Right kidney (tissue), 1 donor: ENCODE measurements at regions not wholly inside any gene's neighbourhood (a gene's known extent, or its start where the extent isn't known, plus 50 kb on each side); places are given as distances from the start of the nearest gene placed in this dataset.

ENCODE experiments used
- DNase-seq: peaks from one replicate; pipeline ENCODE4 v3.0.0-alpha.2; 2016

DNA sequence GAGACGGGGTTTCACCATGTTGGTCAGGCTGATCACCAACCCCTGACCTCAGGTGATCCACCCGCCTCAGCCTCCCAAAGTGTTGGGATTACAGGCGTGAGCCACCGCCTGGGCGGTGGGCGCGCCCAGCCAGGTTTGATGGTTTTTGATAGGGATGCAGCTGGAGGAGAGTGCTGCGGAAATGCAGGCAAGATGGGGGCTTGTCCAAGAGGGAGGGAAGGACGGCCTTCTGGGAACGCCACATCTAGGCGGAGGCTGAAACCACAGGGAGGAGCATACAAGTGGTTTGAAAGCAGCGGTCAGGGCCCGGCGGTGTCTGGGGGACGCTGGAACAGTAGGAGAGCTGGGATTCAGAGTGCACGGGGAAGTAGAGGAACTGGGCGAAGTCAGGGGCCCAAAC is 134.6 kb downstream of the VRK1 start:
- no peak for DNase-seq

DNA sequence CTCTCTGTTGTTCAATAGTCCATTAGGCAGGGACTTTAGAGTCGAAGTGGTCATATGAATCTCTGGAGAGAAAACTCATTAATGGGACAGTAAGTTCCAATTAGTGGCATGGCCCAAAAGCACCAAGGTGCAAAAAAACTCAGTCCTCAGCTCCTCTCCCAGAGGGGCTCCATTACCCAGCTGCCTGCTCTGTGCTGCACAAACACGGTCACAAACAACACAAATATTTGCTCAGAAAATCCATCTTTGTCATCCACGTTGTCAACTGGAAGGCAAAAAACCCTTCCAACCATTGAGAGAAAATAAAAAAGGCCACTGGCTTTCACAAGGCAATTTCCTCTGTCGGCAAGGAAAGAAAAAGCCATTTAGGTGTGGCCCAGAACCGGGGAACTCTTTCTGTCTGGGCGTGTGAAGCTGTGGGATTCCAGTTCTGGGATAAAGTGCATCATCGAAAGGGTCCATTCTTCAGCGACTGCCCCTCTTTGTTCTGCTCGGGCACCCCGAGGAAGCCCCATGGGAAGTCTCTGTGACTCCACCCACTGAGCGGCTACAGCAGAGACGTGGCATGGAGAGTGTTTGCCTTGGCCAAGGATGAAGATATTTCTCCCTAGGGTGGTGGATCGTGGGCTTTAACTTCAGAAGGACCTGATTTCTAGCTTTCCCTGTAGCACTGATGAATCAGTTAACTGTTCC is 137.6 kb downstream of the VRK1 start:
- no peak for DNase-seq

- DNase-seq, result no peak
Observed at GRCh38 chr14:96938946-96939345, 141.8 kb downstream of the VRK1 start.

GRCh38 chr14:96940009-96940408 is 142.8 kb downstream of the VRK1 start:
- no peak for DNase-seq

GRCh38 chr14:96944297-96944696 is 147.1 kb downstream of the VRK1 start:
- no peak for DNase-seq

- DNase-seq, result no peak
Observed at GRCh38 chr14:96945721-96946120, 148.5 kb downstream of the VRK1 start.

DNA sequence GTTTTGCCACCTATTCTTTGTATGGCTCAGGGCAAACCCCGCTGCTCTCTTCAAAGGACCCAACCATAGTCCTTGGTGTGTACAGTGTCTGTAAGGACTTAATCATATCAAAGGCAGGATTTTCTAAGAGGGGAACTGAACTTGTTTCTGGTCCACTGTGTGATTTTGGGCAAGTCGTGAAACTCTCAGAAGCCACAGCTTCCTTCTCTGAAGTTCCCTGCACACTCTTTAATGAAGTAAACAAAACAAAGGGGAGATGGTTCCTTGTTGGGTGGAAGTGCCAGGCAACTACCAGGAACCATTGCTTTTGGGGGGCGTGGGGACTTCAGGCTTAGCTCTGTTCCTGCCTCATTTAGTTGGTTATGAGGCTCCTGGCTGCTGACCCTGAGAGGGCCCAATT is 152.4 kb downstream of the VRK1 start:
- no peak for DNase-seq

GRCh38 chr14:96951511-96951910 is 154.3 kb downstream of the VRK1 start:
- DNase-seq, result no peak

- DNase-seq, result no peak
Observed at GRCh38 chr14:96953087-96953874, 156.1 kb downstream of the VRK1 start.

DNA sequence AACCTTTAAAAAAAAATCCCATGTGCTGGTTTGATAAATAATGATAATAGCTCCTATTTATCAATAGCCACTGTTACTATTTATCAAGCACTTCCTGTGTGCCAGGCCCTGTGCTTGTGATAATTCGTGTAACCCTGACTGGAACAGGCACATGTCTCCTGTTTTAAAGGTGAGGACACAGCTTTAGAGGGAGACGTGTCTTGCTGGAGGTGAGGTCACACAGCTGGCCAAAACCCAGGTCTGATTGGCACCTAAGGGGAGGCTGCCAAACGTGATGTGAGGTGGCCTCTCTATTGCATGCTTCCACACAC is 156.6 kb downstream of the VRK1 start:
- DNase-seq, result no peak

DNA sequence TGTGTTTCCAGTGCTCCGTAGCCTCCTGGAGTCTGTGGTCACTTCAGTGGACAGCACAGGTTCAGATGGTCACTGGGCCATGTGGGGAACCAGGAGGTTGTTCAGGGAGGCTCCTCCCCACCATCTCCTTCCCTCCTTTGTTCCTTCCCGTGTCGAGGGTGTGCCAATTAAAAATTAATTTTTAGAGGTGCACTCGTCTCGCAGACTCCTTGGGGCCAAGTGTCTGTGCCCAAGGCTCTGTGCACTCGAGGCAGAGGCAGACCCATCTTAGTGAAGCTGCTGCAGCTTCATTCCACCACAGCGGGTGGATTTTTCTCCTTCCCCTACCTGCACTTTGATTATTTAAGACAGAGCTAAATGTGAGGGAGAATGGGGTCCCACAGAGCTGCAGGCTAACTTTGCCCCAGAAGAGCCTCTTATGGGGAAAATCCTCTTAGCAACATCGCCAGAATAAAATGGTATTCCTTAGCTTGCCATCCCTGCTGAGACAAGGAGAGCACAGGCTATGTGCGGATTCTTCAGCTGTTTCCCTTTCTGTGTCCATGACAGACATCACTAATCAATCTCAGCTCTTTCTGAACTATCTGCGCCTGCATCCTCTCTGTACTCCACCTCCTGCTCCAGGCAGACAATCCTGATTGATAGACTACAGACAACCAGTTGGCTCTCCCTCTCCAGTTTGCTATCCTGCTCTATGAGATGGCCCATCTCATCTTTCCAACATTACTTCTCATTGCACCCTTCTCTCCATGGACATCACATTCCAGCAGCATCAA is 159.5 kb downstream of the VRK1 start:
- DNase-seq, result no peak

- no peak for DNase-seq
Observed at GRCh38 chr14:96958057-96958456, 160.9 kb downstream of the VRK1 start.

GRCh38 chr14:96959992-96960391 is 162.8 kb downstream of the VRK1 start:
- DNase-seq, result no peak

- no peak for DNase-seq
Observed at GRCh38 chr14:96960598-96961116, 163.5 kb downstream of the VRK1 start.

GRCh38 chr14:96961895-96962294 is 164.7 kb downstream of the VRK1 start:
- no peak for DNase-seq

GRCh38 chr14:96962337-96962736 is 165.2 kb downstream of the VRK1 start:
- no peak for DNase-seq

DNA sequence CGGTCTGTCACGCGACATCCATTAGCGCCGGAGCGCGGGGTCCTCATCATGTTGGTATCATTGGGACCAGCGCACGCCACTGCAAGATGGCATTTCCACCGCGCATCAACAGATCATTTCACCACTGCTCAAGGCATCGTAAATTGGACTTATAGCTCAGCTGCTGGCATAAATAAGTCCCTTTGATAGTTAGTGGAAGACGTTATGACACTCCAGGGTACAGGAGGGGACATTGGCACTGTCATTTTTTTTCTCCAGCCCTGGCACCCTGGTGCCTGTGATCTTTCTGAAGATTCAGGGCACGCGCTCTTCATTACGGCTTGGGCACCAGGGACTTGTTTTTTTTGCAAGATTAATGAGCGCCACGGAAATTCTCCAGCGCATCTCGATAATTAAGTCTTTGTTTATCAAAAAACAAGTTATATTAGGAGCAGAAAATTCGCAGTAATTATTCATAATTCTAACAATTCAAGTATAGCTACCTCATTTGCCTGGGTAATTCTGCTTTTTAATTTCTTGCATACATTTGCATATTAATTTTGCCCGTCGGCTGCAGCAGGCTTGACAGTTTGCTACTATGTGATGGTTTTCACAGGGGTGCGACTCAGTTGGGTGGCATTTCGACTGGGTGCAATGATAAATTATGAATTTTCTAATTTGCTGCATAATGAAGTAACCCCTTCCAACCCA is 167.7 kb downstream of the VRK1 start:
- no peak for DNase-seq

GRCh38 chr14:96965885-96966595 is 168.9 kb downstream of the VRK1 start:
- no peak for DNase-seq

GRCh38 chr14:96975116-96975515 is 177.9 kb downstream of the VRK1 start:
- no peak for DNase-seq

DNA sequence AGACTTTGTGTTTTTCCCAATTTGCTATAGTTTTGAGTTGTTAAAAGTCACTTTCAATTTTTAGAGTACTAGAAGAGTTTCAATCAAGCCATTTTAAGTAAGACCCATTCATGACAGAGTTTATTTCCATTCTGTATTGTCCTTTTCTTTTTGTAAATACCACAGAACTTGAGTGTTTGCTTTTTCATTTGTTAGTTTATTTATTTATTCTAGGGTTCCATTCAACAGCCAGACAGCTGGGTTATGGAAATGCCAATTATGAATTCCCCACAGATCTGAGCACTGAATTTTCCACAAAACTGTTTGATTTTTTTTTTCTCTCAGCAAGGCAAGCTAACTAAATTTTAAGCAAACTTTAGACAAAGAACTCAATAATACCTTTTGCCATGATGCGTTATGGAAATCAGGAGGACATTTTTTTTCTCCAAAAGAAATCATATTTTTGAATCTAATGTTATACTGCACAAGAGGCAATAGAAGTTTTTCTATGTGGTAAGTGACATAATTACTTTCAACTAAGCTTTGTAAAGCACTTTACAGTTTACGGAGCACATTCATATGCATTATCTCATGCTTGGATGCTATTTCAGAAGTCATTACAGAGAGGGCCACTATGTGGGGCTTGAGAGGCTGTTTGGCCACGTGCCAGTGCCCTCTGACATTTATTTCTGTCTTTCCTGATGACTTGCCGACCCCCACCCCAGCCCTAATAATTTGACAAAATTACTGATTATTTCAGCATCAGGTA is 181.5 kb downstream of the VRK1 start:
- DNase-seq, result no peak

DNA sequence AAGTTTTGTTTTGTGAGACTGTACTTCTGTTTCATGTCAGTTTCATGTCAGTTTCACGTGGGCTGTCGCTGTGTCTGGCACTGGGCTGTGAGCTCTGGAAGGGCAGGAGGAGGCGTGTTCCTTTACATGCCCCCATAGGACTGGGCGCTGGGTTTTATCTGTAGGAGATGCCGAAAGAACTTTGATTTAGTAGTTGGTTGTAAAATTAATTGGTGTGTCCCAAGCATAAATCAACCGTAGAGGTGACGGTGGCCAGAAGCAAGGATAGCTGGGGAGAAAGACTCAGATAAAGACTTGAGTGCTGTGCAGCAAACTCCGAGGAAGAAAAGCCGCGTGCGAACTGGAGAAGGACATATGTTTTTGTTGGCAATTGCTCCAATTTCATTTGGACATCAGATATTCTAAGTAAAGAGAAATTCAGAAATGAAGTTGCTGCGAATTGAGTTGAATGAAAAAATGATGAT is 182.5 kb downstream of the VRK1 start:
- DNase-seq, result peak; percentile 41
